ENCODE measurements at regions not wholly inside any gene's neighbourhood (a gene's known extent, or its start where the extent isn't known, plus 50 kb on each side); places are given as distances from the start of the nearest gene placed in this dataset.
A peak's percentile ranks its signal among the peaks of the same experiment; 100 is the strongest.

DNA sequence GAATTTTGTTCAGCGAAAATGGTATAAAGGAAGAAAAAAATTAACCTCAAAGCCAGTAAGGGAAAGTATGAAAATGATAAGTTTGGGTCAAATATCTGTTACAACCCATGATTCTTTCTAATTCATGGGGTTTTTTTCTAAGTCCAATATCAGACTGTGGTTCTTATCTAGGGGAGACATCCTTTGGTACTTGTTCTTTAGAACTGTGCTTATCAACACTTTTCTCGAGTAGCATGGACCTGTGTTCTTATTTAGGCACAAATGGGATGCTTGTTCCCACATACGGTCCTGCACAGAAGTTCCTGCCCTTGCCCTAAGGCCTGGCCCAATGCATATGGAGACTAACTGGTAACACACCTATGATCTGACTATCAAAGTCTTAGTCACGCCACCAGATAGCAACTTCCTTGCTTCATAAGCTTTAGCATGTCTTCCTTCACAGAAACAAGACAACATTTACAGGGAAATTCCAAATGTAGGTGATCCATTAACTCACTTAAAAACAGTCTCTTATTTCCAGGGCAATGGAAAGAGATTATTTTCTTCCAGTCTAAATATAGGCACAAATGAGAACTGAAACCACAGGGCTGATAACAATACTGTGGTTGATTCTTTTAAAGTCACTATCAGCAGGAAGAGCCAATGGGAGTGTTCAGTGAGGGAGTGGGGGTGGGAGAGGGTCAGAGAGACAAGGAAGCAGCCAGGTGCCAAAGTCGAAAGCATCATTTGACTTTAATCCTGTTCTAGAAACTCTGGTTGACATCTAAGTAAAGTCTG is 268.8 kb upstream of the ANKRD55 start (continued):
- TF ChIP-seq HMBOX1 (IDR thresholded peaks at IDR 0.05) (no peak), FOXA3 (CRISPR knock-in tag; conservative IDR thresholded peaks at IDR 0.05 in 1 of 2, IDR thresholded peaks at IDR 0.05 in 1 of 2) (no peak), FOXM1 (IDR thresholded peaks at IDR 0.05; ENCODE audit: low read depth) (peak; percentile 31; the same call in 1 of the 2 replicates), FOXM1 (CRISPR knock-in tag; IDR thresholded peaks at IDR 0.05; ENCODE audit: low read depth) (no peak), ZNF197 (CRISPR knock-in tag; IDR thresholded peaks at IDR 0.05; ENCODE audit: low read depth) (no peak), MEF2A (IDR thresholded peaks at IDR 0.05; ENCODE audit: control insufficient read depth, low read depth, low read length) (peak; percentile 77), IFI16 (CRISPR knock-in tag; IDR thresholded peaks at IDR 0.05) (no peak), TCF3 (CRISPR knock-in tag; IDR thresholded peaks at IDR 0.05) (peak; percentile 42), CC2D1A (IDR thresholded peaks at IDR 0.05) (no peak), ZBED1 (IDR thresholded peaks at IDR 0.05) (no peak), ZNF274 (IDR thresholded peaks at IDR 0.05; ENCODE audit: borderline replicate concordance, low read depth, low read length) (no peak), PRMT5 (CRISPR knock-in tag; IDR thresholded peaks at IDR 0.05) (no peak), SIRT6 (IDR thresholded peaks at IDR 0.05; ENCODE audit: low read depth, low read length) (no peak), HNRNPLL (IDR thresholded peaks at IDR 0.05; ENCODE audit: low read depth, low read length, poor library complexity, severe bottlenecking) (no peak), ZEB2 (IDR thresholded peaks at IDR 0.05) (no peak), SMARCA4 (IDR thresholded peaks at IDR 0.05) (peak; percentile 24; the same call in 1 of the 2 replicates), ATF4 (CRISPR knock-in tag; IDR thresholded peaks at IDR 0.05) (no peak), RBBP5 (IDR thresholded peaks at IDR 0.05; ENCODE audit: borderline replicate concordance, insufficient read depth, low read length, poor library complexity, severe bottlenecking) (no peak), NFYB (IDR thresholded peaks at IDR 0.05; ENCODE audit: extremely low read depth, insufficient read length) (no peak), RBM25 (IDR thresholded peaks at IDR 0.05; ENCODE audit: low read depth, low read length, severe bottlenecking) (no peak)
- TF ChIP-seq, protein P1, sequence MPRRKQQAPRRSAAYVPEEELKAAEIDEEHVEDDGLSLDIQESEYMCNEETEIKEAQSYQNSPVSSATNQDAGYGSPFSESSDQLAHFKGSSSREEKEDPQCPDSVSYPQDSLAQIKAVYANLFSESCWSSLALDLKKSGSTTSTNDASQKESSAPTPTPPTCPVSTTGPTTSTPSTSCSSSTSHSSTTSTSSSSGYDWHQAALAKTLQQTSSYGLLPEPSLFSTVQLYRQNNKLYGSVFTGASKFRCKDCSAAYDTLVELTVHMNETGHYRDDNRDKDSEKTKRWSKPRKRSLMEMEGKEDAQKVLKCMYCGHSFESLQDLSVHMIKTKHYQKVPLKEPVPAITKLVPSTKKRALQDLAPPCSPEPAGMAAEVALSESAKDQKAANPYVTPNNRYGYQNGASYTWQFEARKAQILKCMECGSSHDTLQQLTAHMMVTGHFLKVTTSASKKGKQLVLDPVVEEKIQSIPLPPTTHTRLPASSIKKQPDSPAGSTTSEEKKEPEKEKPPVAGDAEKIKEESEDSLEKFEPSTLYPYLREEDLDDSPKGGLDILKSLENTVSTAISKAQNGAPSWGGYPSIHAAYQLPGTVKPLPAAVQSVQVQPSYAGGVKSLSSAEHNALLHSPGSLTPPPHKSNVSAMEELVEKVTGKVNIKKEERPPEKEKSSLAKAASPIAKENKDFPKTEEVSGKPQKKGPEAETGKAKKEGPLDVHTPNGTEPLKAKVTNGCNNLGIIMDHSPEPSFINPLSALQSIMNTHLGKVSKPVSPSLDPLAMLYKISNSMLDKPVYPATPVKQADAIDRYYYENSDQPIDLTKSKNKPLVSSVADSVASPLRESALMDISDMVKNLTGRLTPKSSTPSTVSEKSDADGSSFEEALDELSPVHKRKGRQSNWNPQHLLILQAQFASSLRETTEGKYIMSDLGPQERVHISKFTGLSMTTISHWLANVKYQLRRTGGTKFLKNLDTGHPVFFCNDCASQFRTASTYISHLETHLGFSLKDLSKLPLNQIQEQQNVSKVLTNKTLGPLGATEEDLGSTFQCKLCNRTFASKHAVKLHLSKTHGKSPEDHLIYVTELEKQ (CRISPR knock-in tag; IDR thresholded peaks at IDR 0.05), result no peak
- TF ChIP-seq, protein P2, sequence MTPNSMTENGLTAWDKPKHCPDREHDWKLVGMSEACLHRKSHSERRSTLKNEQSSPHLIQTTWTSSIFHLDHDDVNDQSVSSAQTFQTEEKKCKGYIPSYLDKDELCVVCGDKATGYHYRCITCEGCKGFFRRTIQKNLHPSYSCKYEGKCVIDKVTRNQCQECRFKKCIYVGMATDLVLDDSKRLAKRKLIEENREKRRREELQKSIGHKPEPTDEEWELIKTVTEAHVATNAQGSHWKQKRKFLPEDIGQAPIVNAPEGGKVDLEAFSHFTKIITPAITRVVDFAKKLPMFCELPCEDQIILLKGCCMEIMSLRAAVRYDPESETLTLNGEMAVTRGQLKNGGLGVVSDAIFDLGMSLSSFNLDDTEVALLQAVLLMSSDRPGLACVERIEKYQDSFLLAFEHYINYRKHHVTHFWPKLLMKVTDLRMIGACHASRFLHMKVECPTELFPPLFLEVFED (CRISPR knock-in tag; conservative IDR thresholded peaks at IDR 0.05), result no peak

All from K562 (cell line).